Thoracic aorta (tissue), 2 donors: ENCODE measurements at regions not wholly inside any gene's neighbourhood (a gene's known extent, or its start where the extent isn't known, plus 50 kb on each side); places are given as distances from the start of the nearest gene placed in this dataset.

Experiments
- ATAC-seq: fragments of 150-250 bp; one replicate; pipeline ENCODE4 v1.8.0; 2017; ENCODE audit warnings: low read depth; ENCODE audit not compliant: insufficient number of reproducible peaks, low FRiP score
- DNase-seq: peaks from one replicate; pipeline ENCODE4 v3.0.0-alpha.2; 2020; ENCODE audit warnings: low spot score
- H3K27ac ChIP-seq, 2 donors: fragments of 200-600 bp; sonication (generic); 1 replicate in 1 of 2; 2 replicates in 1 of 2; pipeline ENCODE4 v1.5.1; 2016; ENCODE audit warnings: mild to moderate bottlenecking in 2 of 2, moderate library complexity in 2 of 2
- H3K27me3 ChIP-seq: fragments of 200-600 bp; sonication (generic); replicated peaks from 2 replicates; pipeline ENCODE4 v1.6.0; 2016; ENCODE audit warnings: mild to moderate bottlenecking; ENCODE audit not compliant: insufficient read depth
- H3K36me3 ChIP-seq: fragments of 200-600 bp; sonication (generic); one replicate; pipeline ENCODE4 v1.5.1; 2016
- H3K4me1 ChIP-seq, 2 donors: fragments of 200-600 bp; sonication (generic); 1 replicate in 1 of 2; 2 replicates in 1 of 2; pipeline versions ENCODE4 v1.5.1 to v1.6.0; 2016; ENCODE audit warnings: low read depth in 2 of 2, mild to moderate bottlenecking in 1 of 2; ENCODE audit not compliant: control insufficient read depth in 1 of 2
- H3K4me3 ChIP-seq: fragments of 200-600 bp; sonication (generic); 2 replicates; pipeline ENCODE4 v1.5.1; 2016; ENCODE audit warnings: mild to moderate bottlenecking
- H3K9me3 ChIP-seq: fragments of 200-600 bp; sonication (generic); 2 replicates; pipeline ENCODE4 v1.5.1; 2016
- CTCF ChIP-seq: fragments of 200-600 bp; sonication (generic); IDR thresholded peaks from one replicate; pipeline ENCODE4 v1.5.1; 2019; ENCODE audit warnings: antibody characterized with exemption

GRCh38 chr20:53757472-53757913 is 163.9 kb upstream of the ZNF217 start:
- TF ChIP-seq CTCF: no peak
- Histone ChIP-seq H3K9me3 (no peaks in the 10 kb centered on the region), H3K4me1 (no peaks in the 10 kb centered on the region), H3K27ac (no peak overlapping the region), H3K4me3 (no peak overlapping the region), H3K36me3 (no peaks in the 10 kb centered on the region), H3K27me3 (no peaks in the 10 kb centered on the region)
- DNase-seq (no peak), ATAC-seq (no peak)

DNA sequence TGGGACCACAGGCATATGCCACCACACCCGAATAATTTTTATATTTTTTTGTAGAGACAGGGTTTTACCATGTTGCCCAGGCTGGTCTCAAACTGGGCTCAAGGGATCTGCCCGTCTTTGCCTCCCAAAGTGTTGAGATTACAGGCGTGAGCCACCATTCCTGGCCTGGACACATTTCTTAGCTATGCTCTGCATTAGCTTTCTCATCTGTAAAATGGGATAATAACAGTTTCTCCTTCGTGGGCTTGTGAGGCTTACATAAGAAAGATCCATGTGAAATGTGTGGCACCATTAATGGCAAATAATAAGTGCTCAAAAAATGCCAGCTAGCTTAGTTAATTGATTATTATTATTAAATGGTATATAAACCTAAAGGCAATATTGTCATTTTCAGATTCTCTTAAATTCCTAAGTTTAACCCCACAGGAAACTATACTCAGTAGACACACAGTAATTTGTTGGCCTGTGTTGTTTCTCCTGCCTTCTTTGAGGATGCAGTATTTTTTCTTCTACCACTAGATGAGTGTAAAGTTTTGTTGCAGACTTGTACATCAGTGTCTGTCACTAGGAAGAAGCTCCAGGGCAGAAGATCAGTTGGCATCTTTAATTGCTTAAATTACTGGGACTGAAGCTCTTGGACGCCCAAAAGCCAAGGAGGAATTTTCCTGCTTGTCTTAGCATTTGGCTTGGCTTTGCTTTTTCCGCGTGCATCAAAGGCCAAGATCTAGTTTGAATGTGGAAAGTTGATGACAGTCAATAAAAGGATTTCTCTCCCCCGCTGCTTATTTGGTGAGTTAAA is 162.3 kb upstream of the ZNF217 start:
- no peak overlapping the region for H3K27ac ChIP-seq
- DNase-seq (no peak), ATAC-seq (no peak)
- H3K4me3 ChIP-seq: no peak overlapping the region
- no peaks in the 10 kb centered on the region for H3K27me3 ChIP-seq
- H3K9me3 ChIP-seq: no peaks in the 10 kb centered on the region
- H3K36me3 ChIP-seq: no peaks in the 10 kb centered on the region
- TF ChIP-seq CTCF: no peak
- H3K4me1 ChIP-seq: peaks cover 0 to 6% of the 10 kb centered on the region in 2 donors

DNA sequence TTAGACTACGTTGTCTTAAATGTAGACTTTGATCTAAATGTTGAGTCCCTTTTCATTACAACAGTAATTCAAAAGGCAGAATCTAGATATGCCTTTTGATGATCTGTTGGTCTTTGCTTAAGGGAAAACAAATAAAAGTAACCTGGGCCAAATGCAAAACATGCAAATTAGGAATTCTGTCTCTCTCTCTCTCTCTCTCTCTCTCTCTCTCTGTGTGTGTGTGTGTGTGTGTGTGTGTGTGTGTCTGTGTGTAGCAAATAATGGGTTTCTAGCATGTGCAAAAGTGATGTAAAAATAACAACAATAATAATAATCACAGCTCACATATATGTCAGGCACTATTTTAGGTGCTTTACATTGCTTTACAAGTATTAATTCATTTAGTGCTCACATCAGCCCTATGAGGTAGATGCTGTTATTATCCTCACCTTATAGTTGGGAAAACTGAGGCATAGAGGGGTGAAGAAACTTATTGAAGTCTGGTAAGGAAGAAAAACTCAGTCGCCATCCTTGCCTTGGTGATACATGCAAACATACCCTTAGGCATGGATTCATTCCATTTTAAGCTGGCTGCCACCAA is 160.3 kb upstream of the ZNF217 start:
- Histone ChIP-seq H3K27me3 (no peaks in the 10 kb centered on the region), H3K9me3 (no peaks in the 10 kb centered on the region), H3K4me1 (peaks cover 0 to 8% of the 10 kb centered on the region in 2 donors), H3K4me3 (no peak overlapping the region), H3K36me3 (no peaks in the 10 kb centered on the region), H3K27ac (no peak overlapping the region)
- no peak for DNase-seq
- no peak for ATAC-seq
- no peak for TF ChIP-seq CTCF

GRCh38 chr20:53752971-53753879 is 159.6 kb upstream of the ZNF217 start:
- Histone ChIP-seq H3K4me1 (peaks cover 0 to 8% of the 10 kb centered on the region in 2 donors), H3K9me3 (no peaks in the 10 kb centered on the region), H3K36me3 (no peaks in the 10 kb centered on the region), H3K4me3 (no peak overlapping the region), H3K27ac (no peak overlapping the region), H3K27me3 (no peaks in the 10 kb centered on the region)
- TF ChIP-seq CTCF: no peak
- no peak for ATAC-seq
- no peak for DNase-seq

DNA sequence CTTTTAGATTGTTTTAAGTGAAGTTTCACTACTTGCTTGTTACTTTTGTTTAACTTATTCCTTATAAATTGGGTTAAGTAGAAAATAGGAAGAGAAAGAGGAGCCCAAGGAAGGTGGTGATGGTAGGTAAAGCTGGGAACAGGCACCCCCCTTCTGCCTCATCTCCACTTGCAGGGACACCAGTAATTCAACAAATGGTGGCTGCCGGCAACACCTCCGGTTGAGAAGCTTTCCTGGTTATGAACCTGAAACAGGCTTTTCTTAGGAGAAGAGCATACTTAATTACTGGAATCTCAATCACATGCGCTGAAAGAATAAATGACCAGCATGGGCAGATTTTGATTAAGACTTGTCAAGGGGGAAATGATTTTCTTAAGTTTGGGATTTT is 158.9 kb upstream of the ZNF217 start:
- H3K4me1 ChIP-seq: peaks cover 0 to 8% of the 10 kb centered on the region in 2 donors
- no peaks in the 10 kb centered on the region for H3K9me3 ChIP-seq
- no peak for TF ChIP-seq CTCF
- no peak for ATAC-seq
- DNase-seq: no peak
- H3K4me3 ChIP-seq: no peak overlapping the region
- no peaks in the 10 kb centered on the region for H3K27me3 ChIP-seq
- H3K27ac ChIP-seq: no peak overlapping the region
- no peaks in the 10 kb centered on the region for H3K36me3 ChIP-seq
